RWPE2 (cell line): ENCODE measurements at regions not wholly inside any gene's neighbourhood (a gene's known extent, or its start where the extent isn't known, plus 50 kb on each side); places are given as distances from the start of the nearest gene placed in this dataset.

Experiments
- ATAC-seq: fragments of 200-7000 bp; cut with Tn5 transposase; 3 replicates; pipeline ENCODE4 v1.9.1; 2021; ENCODE audit warnings: low read depth
- DNase-seq: peaks from one replicate; pipeline ENCODE4 v3.0.0-alpha.2; 2020; ENCODE audit warnings: low spot score
- H3K27ac ChIP-seq: fragments of 450-650 bp; 2 replicates; pipeline ENCODE4 v1.5.1; 2017; ENCODE audit warnings: mild to moderate bottlenecking; ENCODE audit not compliant: poor library complexity, severe bottlenecking
- H3K27me3 ChIP-seq: fragments of 250-450 bp; sonication (Bioruptor Pico); 2 replicates; pipeline ENCODE4 v1.5.1; 2021; ENCODE audit warnings: mild to moderate bottlenecking, moderate library complexity; ENCODE audit not compliant: insufficient read depth, poor library complexity, severe bottlenecking
- H3K36me3 ChIP-seq: fragments of 250-450 bp; sonication (Bioruptor Pico); 2 replicates; pipeline ENCODE4 v1.5.1; 2020; ENCODE audit warnings: low read depth, mild to moderate bottlenecking, moderate library complexity
- H3K4me1 ChIP-seq: fragments of 250-450 bp; sonication (Bioruptor Pico); 2 replicates; pipeline ENCODE4 v1.5.1; 2021; ENCODE audit warnings: mild to moderate bottlenecking, moderate library complexity; ENCODE audit not compliant: insufficient read depth, poor library complexity, severe bottlenecking
- H3K4me3 ChIP-seq: fragments of 250-450 bp; sonication (Bioruptor Pico); 2 replicates; pipeline ENCODE4 v1.5.1; 2021; ENCODE audit warnings: mild to moderate bottlenecking, moderate library complexity; ENCODE audit not compliant: severe bottlenecking
- H3K9me3 ChIP-seq: fragments of 250-450 bp; sonication (Bioruptor Pico); 2 replicates; pipeline ENCODE4 v1.5.1; 2021; ENCODE audit warnings: mild to moderate bottlenecking, moderate library complexity; ENCODE audit not compliant: severe bottlenecking
- TF ChIP-seq, protein P1 (sequence below): fragments of 450-650 bp; IDR thresholded peaks from one replicate; pipeline ENCODE4 v1.5.1; 2017; ENCODE audit warnings: mild to moderate bottlenecking, moderate library complexity; ENCODE audit not compliant: poor library complexity, severe bottlenecking

DNA sequence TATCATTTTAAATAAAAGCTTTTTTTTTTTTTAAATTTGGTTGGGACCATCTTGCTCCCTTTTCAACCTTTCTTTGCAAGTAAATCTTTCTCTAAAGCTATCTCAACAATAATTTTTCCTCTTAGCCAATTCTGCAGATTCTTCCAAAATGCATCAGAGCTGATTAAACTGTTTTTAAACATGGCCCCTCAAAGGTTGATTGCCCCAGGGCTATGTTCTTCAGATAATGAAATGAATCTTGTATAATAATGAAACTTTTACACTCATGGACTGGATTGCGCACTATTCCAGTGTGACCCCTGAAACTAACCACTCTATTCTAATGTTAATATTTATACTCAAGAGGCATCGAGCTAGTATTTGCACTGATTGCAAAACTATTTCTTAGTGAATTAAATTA, 222.8 kb upstream of the PRDM9 start:
- Histone ChIP-seq H3K9me3 (no peaks in the 10 kb centered on the region), H3K4me3 (no peak overlapping the region), H3K27ac (no peak overlapping the region), H3K4me1 (peaks cover 31% of the 10 kb centered on the region), H3K36me3 (no peaks in the 10 kb centered on the region), H3K27me3 (no peaks in the 10 kb centered on the region)
- DNase-seq = no peak
- TF ChIP-seq, protein P1, sequence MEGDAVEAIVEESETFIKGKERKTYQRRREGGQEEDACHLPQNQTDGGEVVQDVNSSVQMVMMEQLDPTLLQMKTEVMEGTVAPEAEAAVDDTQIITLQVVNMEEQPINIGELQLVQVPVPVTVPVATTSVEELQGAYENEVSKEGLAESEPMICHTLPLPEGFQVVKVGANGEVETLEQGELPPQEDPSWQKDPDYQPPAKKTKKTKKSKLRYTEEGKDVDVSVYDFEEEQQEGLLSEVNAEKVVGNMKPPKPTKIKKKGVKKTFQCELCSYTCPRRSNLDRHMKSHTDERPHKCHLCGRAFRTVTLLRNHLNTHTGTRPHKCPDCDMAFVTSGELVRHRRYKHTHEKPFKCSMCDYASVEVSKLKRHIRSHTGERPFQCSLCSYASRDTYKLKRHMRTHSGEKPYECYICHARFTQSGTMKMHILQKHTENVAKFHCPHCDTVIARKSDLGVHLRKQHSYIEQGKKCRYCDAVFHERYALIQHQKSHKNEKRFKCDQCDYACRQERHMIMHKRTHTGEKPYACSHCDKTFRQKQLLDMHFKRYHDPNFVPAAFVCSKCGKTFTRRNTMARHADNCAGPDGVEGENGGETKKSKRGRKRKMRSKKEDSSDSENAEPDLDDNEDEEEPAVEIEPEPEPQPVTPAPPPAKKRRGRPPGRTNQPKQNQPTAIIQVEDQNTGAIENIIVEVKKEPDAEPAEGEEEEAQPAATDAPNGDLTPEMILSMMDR = no peak
- ATAC-seq = no peak

DNA sequence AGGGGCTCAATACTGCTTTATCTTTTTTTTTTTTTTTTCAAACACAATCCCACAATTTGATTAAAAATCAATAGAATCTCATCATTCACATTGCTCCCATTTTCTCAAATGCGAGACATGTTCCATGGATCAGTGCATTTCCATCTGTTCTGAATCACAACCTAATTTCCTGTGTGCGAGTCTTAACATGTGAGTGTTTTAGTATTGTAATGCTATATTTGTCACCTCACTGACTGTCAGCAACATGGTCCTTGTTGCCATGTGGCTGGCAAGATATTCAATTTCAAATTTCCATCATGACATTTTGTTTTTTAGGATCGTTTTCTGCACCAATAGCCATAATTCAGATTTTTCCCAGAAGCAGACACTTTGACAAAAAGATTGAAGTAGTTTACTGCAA, 233.2 kb upstream of the PRDM9 start:
- H3K9me3 ChIP-seq = no peaks in the 10 kb centered on the region
- DNase-seq = no peak

DNA sequence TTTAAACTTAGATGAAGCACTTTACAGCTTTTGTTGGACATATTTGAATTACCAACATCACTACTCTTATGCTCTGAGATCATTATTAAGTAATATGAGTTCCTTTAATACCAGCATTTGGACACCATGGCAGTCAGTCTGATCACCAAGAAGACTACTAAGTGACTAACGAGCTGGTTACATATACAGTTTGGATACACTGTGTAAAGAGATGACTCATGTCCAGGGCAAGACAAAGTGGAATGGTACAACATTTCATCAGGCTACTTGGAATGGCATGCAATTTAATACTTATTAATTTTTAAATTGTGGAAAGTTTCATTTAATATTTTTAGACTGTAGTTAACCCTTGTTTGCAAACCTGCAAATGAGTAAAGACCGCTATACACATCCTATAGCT, 237.4 kb upstream of the PRDM9 start:
- DNase-seq (no peak), ATAC-seq (peak; percentile 99)
- no peaks in the 10 kb centered on the region for H3K36me3 ChIP-seq
- H3K4me3 ChIP-seq = no peak overlapping the region
- TF ChIP-seq, protein P1 = no peak
- H3K27me3 ChIP-seq = no peaks in the 10 kb centered on the region
- no peak overlapping the region for H3K27ac ChIP-seq
- H3K9me3 ChIP-seq = no peaks in the 10 kb centered on the region
- peaks cover 17% of the 10 kb centered on the region for H3K4me1 ChIP-seq

More for the DNA sequence above, 233.2 kb upstream of the PRDM9 start:
- no peaks in the 10 kb centered on the region for H3K36me3 ChIP-seq
- no peaks in the 10 kb centered on the region for H3K27me3 ChIP-seq
- no peak overlapping the region for H3K27ac ChIP-seq
- no peak overlapping the region for H3K4me3 ChIP-seq
- peaks cover 9% of the 10 kb centered on the region for H3K4me1 ChIP-seq
- no peak for ATAC-seq
- TF ChIP-seq, protein P1 = no peak

- ATAC-seq (no peak), DNase-seq (no peak)
- H3K4me3 ChIP-seq = no peak overlapping the region
- TF ChIP-seq, protein P1 = no peak
- no peaks in the 10 kb centered on the region for H3K9me3 ChIP-seq
- H3K27me3 ChIP-seq = no peaks in the 10 kb centered on the region
- peaks cover 17% of the 10 kb centered on the region for H3K4me1 ChIP-seq
- no peaks in the 10 kb centered on the region for H3K36me3 ChIP-seq
- no peak overlapping the region for H3K27ac ChIP-seq
These were observed 239.3 kb upstream of the PRDM9 start for GRCh38 chr5:23268136-23268535.

DNA sequence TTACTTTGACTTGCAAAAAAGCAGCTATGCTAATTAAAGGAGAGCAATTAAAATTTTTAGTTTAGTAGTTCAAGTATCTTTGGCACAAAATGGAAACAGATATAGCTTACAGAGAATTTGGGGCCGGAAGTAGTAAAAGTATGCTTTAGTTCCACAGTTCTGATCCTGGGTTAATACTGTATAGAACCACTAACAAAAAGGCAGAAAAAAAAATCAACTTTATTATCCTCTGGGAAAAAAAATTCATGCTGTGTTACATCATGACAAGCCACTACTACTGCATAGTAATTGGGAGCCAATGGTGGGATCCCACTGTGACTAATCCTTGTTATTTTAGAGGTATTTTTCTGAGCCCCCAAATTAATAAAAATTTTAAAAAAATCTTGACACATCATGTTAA, 246.8 kb upstream of the PRDM9 start:
- ATAC-seq (no peak), DNase-seq (no peak)
- Histone ChIP-seq H3K27ac (no peak overlapping the region), H3K9me3 (no peaks in the 10 kb centered on the region), H3K36me3 (no peaks in the 10 kb centered on the region), H3K4me1 (no peaks in the 10 kb centered on the region), H3K4me3 (no peak overlapping the region), H3K27me3 (no peaks in the 10 kb centered on the region)
- TF ChIP-seq, protein P1 = no peak
